DOHH2 (cell line): ENCODE measurements at regions not wholly inside any gene's neighbourhood (a gene's known extent, or its start where the extent isn't known, plus 50 kb on each side); places are given as distances from the start of the nearest gene placed in this dataset.

ENCODE experiments used
- CTCF ChIP-seq: fragments of 200-600 bp; sonication (generic); IDR thresholded peaks from one replicate; pipeline ENCODE4 v1.5.1; 2014; ENCODE audit warnings: antibody characterized with exemption, mild to moderate bottlenecking, low read depth, low read length; ENCODE audit not compliant: poor library complexity, severe bottlenecking
- EZH2phosphoT487 ChIP-seq: fragments of 200-600 bp; sonication (generic); IDR thresholded peaks from 2 replicates; pipeline ENCODE4 v1.6.1; 2017; ENCODE audit warnings: borderline replicate concordance, mild to moderate bottlenecking, antibody characterized with exemption, low read length, moderate library complexity, mixed read lengths

- TF ChIP-seq CTCF (no peak), EZH2phosphoT487 (no peak)
Observed at GRCh38 chr9:8179381-8180053, 379.9 kb upstream of the DMAC1 start.
